Tibial artery (tissue), 4 donors: ENCODE measurements at regions not wholly inside any gene's neighbourhood (a gene's known extent, or its start where the extent isn't known, plus 50 kb on each side); places are given as distances from the start of the nearest gene placed in this dataset.
"Not testable (repeated sequence)": the region's sequence is repeated elsewhere in the genome, so short reads cannot be mapped to it uniquely, and the experiment has no call there.

Experiments used
- DNase-seq, 2 donors: peaks; one replicate each; pipeline ENCODE4 v3.0.0-alpha.2; 2019
- H3K27ac ChIP-seq, 2 donors: fragments of 200-600 bp; sonication (generic) in 1 of 2; 1 replicate in 1 of 2; 2 replicates in 1 of 2; pipeline ENCODE4 v1.5.1; 2018 to 2019; ENCODE audit warnings: mild to moderate bottlenecking in 1 of 2
- H3K27me3 ChIP-seq, 2 donors: fragments of 200-600 bp; sonication (generic) in 1 of 2; one replicate each; pipeline versions ENCODE4 v1.5.1 to v1.6.0; 2016 to 2019
- H3K36me3 ChIP-seq, 3 donors: fragments of 200-600 bp; sonication (generic) in 2 of 3; one replicate each; pipeline ENCODE4 v1.5.1; 2016 to 2019; ENCODE audit warnings: mild to moderate bottlenecking in 2 of 3
- H3K4me1 ChIP-seq, 4 donors: fragments of 200-600 bp; sonication (generic) in 2 of 4; 1 replicate in 3 of 4; 2 replicates in 1 of 4; pipeline ENCODE4 v1.5.1; 2016 to 2019
- H3K4me3 ChIP-seq, 2 donors: fragments of 200-600 bp; sonication (generic) in 1 of 2; 1 replicate in 1 of 2; 2 replicates in 1 of 2; pipeline ENCODE4 v1.5.1; 2018 to 2019; ENCODE audit warnings: mild to moderate bottlenecking in 2 of 2
- H3K9me3 ChIP-seq, 3 donors: fragments of 200-600 bp; sonication (generic) in 1 of 3; one replicate each; pipeline ENCODE4 v1.5.1; 2016 to 2019
- CTCF ChIP-seq, 2 experiments: fragments of 200-600 bp in 1 of 2; fragments of 450-650 bp in 1 of 2; IDR thresholded peaks; one replicate each; pipeline ENCODE4 v1.5.1; 2017 to 2019; ENCODE audit warnings: antibody characterized with exemption in 2 of 2, mild to moderate bottlenecking in 1 of 2, moderate library complexity in 1 of 2
- intact Hi-C: fragments of 100-400 bp; cut with DNase I; formaldehyde crosslinking; loops from one replicate; pipeline ENCODE4 v1.15.0; 2023; ENCODE audit warnings: low total_unique reads

- no peaks in the 10 kb centered on the region for H3K9me3 ChIP-seq
- no peaks in the 10 kb centered on the region for H3K4me1 ChIP-seq
- no peaks in the 10 kb centered on the region for H3K27me3 ChIP-seq
- TF ChIP-seq CTCF (IDR thresholded peaks at IDR 0.05) = no peak
- no peaks in the 10 kb centered on the region for H3K36me3 ChIP-seq
- H3K4me3 ChIP-seq = no peak overlapping the region
- intact Hi-C loops = no loop called here
- no peak overlapping the region for H3K27ac ChIP-seq
- no peak for DNase-seq
Observed at GRCh38 chr4:133555671-133556070, 406.6 kb downstream of the PCDH10 start.

DNA sequence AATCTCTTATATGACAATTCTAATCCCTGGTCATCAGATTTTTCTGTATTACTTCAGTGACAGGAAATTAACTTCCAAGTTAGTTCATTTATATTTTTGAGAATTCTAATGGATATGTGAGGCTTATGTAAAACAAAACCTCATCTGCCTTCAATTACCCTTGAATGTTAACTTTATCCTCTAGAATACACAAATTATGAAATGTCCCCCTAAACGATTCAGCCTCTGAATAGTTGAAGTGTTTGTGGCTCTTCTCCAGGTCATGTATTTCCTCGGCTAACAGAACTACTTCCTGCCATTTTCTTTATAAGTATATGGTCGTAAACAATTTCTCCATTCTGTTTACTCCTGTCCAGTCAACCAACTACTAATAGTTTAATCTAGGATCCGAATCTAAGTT, 401.3 kb downstream of the PCDH10 start:
- intact Hi-C loops = no loop called here
- Histone ChIP-seq H3K4me1 (no peaks in the 10 kb centered on the region), H3K9me3 (no peaks in the 10 kb centered on the region), H3K4me3 (no peak overlapping the region), H3K36me3 (no peaks in the 10 kb centered on the region), H3K27ac (no peak overlapping the region), H3K27me3 (no peaks in the 10 kb centered on the region)
- DNase-seq = no peak
- no peak for TF ChIP-seq CTCF (IDR thresholded peaks at IDR 0.05)

- no peak for DNase-seq
- Histone ChIP-seq H3K4me1 (no peaks in the 10 kb centered on the region), H3K36me3 (no peaks in the 10 kb centered on the region), H3K27ac (no peak overlapping the region), H3K9me3 (no peaks in the 10 kb centered on the region), H3K4me3 (no peak overlapping the region), H3K27me3 (no peaks in the 10 kb centered on the region)
- TF ChIP-seq CTCF (IDR thresholded peaks at IDR 0.05) = no peak
- intact Hi-C loops = no loop called here
Observed at GRCh38 chr4:133544097-133544496, 395.0 kb downstream of the PCDH10 start.

DNA sequence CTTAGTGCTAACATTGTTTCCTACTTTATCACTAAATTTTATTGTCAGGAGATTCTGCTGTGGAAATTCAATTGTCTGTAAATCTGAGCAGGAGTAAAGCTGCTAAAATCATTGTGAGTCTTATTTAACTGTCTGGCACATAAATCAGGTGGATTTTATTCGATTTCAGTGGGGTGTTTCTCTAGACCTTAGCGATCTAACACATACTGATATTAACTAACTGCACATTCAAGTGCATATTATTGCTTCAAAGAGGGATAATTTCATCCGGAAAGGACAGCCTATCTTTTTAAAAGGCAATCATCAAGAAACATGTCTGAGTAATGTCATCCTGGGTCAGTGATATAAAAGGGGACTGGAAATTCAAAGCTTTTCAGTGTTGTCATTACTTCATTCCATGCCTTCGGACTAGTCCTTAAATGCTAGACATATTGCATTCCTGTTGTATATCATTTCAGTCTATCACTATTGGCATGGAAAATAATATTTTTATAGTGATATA, 388.7 kb downstream of the PCDH10 start:
- H3K4me3 ChIP-seq = no peak overlapping the region
- H3K36me3 ChIP-seq = no peaks in the 10 kb centered on the region
- no peaks in the 10 kb centered on the region for H3K27me3 ChIP-seq
- H3K27ac ChIP-seq = no peak overlapping the region
- no peak for TF ChIP-seq CTCF (IDR thresholded peaks at IDR 0.05)
- H3K4me1 ChIP-seq = no peaks in the 10 kb centered on the region
- intact Hi-C loops = no loop called here
- H3K9me3 ChIP-seq = no peaks in the 10 kb centered on the region
- DNase-seq = no peak

GRCh38 chr4:133534224-133534623, 385.1 kb downstream of the PCDH10 start:
- H3K27ac ChIP-seq, H3K27me3 ChIP-seq, H3K4me1 ChIP-seq, DNase-seq, H3K9me3 ChIP-seq, H3K36me3 ChIP-seq, intact Hi-C loops, H3K4me3 ChIP-seq: not testable (repeated sequence)

DNA sequence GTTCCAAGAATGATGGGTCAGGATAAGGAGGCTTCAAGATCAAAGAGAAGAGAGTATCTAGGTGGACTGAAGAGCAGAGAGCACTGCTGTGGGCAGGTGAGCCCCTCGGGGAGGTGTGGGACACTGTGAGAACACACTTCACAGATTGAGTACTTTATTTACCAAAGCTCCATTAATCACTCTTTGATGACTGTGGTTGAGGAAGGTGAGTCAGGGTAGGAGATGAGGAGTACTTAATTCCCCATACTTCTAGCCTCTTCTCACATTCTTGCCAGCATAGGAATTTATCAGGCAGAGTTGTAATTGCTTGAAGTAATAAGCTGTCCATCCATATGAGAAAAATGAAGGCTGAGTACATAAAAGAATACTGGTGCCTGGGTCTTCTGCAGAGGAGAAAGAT, 375.3 kb downstream of the PCDH10 start:
- H3K27me3 ChIP-seq = no peaks in the 10 kb centered on the region
- no peaks in the 10 kb centered on the region for H3K9me3 ChIP-seq
- no peak for TF ChIP-seq CTCF (IDR thresholded peaks at IDR 0.05)
- no peaks in the 10 kb centered on the region for H3K4me1 ChIP-seq
- no peak for DNase-seq
- intact Hi-C loops = no loop called here
- H3K27ac ChIP-seq = no peak overlapping the region
- no peaks in the 10 kb centered on the region for H3K36me3 ChIP-seq
- H3K4me3 ChIP-seq = no peak overlapping the region
